GM18868 (cell line): ENCODE measurements at regions not wholly inside any gene's neighbourhood (a gene's known extent, or its start where the extent isn't known, plus 50 kb on each side); places are given as distances from the start of the nearest gene placed in this dataset.

Source experiments
- ATAC-seq: cut with Tn5 transposase; IDR thresholded peaks from one replicate; pipeline ENCODE4 v1.9.1; 2021; ENCODE audit warnings: mild to moderate bottlenecking, moderate library complexity; ENCODE audit not compliant: unreplicated experiment

- ATAC-seq = no peak
Observed at GRCh38 chr16:80366023-80366422, 174.8 kb upstream of the DYNLRB2 start.

DNA sequence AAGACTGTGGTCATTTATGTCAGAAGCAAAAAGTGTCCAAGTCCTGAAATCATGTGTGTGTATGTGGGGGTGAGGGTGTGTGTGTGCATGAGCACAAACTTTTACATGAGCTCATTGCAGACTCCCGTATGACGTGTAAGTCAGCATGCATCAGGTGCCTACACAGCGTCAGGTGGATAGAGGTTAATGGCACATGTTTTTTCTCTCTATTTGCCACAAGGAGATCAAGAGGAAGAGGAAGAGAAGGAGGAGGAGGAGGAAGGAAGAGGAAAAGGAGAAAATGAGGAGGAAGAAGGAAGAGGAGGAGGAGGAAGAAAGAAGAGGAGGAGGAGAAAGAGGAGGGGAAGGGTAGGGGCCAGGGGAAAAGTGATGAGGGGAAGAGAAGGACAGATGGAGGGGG is 178.0 kb upstream of the DYNLRB2 start:
- no peak for ATAC-seq

DNA sequence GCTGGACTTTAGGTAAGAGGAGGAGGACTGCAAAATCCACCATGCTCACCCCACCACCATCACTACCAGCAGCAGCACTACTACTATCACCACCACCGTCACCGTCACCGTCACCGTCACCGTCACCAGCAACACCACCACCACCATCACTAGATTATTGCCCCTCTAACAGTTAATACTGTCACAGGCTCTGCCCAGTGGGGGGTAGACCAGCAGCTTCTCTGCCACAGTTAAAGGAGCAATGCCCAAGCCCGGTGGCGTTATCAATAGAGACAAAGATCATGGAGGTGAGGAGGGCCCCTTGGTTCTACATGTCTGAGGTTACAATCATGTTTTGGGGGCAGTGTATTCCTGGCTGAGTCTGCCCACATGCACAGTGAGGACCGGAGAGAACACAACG is 184.4 kb upstream of the DYNLRB2 start:
- ATAC-seq = no peak

DNA sequence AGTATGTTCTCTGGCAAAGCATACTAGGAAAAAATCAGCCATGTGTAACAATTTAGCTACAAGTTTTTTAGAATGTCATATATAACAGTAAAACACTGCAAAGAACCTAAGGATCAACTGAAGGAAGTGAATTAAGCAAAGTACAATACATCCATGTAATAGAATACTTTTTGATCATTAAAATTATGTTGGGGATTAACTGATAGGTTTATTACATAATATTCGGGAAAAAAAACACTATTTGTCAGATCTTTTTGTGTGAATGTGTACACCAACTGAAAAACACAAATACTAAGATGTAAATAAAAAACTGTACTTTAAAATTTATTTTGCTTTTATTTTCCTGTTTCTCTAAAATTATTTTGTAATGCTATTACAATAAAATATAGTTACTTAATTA is 185.5 kb upstream of the DYNLRB2 start:
- no peak for ATAC-seq

DNA sequence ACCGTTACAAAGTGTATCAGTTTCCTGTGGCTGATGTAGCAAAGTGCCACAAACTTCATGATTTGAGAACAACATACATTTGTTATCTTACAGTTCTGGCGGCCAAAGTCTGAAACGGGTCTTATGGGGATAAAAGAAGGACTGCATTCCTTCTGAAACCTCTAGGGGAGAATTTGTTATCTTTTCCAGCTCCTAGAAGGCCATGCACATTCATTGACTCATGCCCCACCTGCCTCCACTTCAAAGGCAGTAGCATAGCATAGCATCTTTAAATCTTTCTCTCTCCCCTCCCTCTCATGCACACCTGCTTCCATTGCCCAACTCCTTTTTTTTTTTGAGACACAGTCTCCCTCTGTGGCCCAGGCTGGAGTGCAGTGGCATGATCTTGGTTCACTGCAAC is 190.7 kb upstream of the DYNLRB2 start:
- no peak for ATAC-seq

- ATAC-seq = no peak
Observed at GRCh38 chr16:80347900-80348299, 192.9 kb upstream of the DYNLRB2 start.

- no peak for ATAC-seq
Observed at GRCh38 chr16:80347002-80347401, 193.8 kb upstream of the DYNLRB2 start.

DNA sequence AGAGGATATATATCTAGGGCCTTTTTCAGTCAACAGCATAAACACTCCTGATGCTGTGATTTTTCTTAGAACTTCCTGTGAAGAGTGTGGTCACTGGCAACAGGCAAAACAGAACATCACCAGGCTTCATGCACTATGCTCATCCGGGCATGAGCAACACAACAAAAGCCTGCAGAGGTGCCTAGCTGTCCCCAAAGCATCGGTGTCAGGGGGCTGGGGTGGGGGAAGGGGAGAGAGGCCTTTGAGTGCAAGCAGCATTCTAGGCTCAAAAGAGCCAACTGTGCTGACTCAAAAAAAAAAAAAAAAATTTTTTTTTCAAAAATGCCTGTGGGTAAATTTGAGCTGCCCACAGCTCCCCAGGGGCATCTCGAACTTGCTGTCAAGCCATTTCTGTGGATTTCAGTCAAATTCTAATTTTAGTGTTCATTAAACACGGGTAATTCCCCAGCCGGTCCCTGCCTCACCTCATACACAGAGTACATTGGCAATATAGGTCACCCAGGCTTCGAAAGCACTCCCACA is 194.6 kb upstream of the DYNLRB2 start:
- peak; percentile 70 for ATAC-seq

DNA sequence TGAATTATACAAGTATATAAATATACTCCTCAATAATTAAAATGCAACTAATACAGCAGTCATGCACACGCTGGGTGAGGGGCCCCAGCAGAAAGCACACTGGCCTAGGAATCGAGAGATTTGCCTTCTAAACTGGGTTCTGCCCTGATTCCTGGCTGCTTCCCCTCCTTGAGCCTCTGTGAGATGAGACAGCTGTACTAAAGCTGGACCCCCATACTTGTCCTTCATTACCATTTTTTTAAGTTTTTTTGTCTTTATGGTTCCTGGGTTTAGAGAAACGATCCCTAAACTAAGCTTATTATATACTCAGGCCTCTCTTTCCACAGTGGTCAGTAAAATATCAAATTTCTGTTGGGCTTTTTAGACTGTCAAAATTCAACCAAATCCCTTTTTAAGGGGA is 195.1 kb upstream of the DYNLRB2 start:
- no peak for ATAC-seq

DNA sequence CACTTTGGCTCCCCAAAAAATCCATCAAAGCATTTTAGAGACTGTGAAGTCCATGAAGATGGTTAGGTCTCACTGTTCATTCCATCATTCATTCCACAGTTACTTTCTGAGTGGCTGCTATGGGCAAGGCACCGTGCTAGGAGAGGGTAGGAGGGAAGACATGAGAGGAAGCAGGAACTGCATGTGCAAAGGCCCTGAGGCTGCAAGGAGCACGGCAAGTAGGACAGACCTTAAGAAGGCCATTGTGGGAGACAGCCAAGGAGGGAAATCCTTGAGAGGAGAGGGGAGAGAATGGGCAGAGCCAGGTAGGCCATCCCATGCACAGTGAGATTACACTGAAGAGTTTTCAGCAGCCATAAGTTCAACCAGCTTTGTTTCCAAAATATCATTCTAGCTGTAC is 196.2 kb upstream of the DYNLRB2 start:
- ATAC-seq = no peak

GRCh38 chr16:80341263-80341662 is 199.5 kb upstream of the DYNLRB2 start:
- no peak for ATAC-seq

- no peak for ATAC-seq
Observed at GRCh38 chr16:80337786-80338185, 203.0 kb upstream of the DYNLRB2 start.

DNA sequence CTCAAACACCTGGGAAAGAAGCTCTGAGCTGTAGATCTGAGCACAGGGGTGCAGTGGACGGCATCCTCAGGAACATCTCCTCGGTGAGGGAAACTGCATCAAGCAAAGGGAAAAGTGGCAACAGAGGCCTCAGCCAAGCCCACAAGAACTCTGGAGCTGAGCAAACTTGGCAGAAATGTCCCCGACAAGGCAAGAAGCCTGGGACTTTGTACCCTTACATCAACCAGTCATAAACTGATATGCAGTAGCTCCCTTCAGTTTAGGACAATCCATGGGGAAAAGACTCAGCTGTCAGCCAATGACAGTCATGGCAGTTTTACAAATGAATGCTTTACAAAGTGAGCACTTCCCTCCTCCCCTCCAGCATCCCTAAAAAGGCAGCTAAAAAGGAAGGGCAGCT is 210.0 kb upstream of the DYNLRB2 start:
- no peak for ATAC-seq

DNA sequence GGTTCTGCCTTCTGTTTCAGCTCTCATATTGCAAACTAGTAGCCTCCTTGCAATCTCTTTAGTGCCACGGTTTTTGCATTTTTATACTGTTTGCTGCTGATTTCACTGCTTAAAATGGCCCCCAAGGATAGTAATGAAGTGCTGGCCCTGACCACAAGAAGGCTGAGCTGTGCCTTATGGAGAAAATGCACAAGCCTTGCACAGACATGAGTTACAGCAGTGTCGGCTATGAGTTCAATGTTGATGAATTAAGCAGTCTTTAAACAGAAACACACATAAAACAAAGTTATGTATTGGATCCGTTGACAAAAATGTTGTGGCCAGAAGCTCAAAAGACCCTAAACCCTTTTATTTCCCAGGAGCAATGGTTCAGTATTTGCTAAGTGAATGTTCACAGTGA is 210.6 kb upstream of the DYNLRB2 start:
- no peak for ATAC-seq

- no peak for ATAC-seq
Observed at GRCh38 chr16:80327740-80328139, 213.1 kb upstream of the DYNLRB2 start.

GRCh38 chr16:80324371-80324770 is 216.4 kb upstream of the DYNLRB2 start:
- ATAC-seq = no peak

DNA sequence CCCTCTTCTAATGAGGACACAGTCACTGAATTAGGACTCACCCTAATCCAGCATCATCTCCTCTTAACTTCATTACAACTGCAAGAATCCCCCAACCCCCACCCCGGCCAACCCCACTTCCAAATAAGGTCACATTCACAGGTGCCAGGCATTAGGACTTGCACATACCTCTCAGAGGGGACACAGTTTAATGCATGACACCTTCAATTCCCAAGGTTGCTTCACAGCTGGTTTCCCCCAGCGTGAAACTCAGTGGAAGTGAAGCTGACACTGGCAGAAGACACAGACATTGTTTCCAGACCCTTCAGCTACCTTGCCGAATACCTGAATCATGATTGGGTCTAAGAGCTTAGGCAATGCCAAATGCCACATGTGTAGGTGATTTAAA is 217.0 kb upstream of the DYNLRB2 start:
- no peak for ATAC-seq

- ATAC-seq = no peak
Observed at GRCh38 chr16:80323187-80323807, 217.5 kb upstream of the DYNLRB2 start.

GRCh38 chr16:80319181-80319580 is 221.6 kb upstream of the DYNLRB2 start:
- ATAC-seq = no peak

- no peak for ATAC-seq
Observed at GRCh38 chr16:80318107-80318506, 222.7 kb upstream of the DYNLRB2 start.

GRCh38 chr16:80317599-80318037 is 223.2 kb upstream of the DYNLRB2 start:
- ATAC-seq = no peak

- ATAC-seq = no peak
Observed at GRCh38 chr16:80317116-80317515, 223.7 kb upstream of the DYNLRB2 start.

- no peak for ATAC-seq
Observed at GRCh38 chr16:80314042-80314441, 226.8 kb upstream of the DYNLRB2 start.
